ENCODE measurements at regions not wholly inside any gene's neighbourhood (a gene's known extent, or its start where the extent isn't known, plus 50 kb on each side); places are given as distances from the start of the nearest gene placed in this dataset.

DNA sequence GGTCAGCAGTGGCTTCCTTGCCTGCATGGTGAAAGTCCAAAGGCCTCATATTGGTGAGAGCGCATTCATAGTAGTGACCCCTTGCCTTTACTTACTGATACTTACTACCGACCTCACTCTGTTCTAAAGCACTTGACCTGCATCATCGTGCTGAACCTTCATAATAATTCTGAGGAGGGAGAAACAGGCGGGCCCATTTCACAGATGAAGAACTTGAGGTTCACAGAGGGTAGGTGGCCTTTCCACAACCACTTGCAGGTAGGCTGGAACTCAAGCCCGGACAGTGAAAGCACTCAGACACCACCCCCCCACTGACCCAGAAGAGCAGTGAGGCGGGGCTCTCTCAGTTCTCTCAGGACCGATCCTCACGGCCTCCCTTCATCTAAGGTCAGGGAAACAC, 149.4 kb upstream of the CHST15 start:
- Histone ChIP-seq H3K27me3 (ENCODE audit: control insufficient read depth, insufficient read depth, low read length) (no peaks in the 10 kb centered on the region), H3K4ac (ENCODE audit: low read depth, low read length) (no peak overlapping the region), H3K18ac (ENCODE audit: low read depth, low read length) (no peak overlapping the region), H2AK9ac (replicated peaks; ENCODE audit: low read depth, low read length, poor library complexity) (no peak overlapping the region), H3K9me1 (ENCODE audit: insufficient read depth, low read length) (no peaks in the 10 kb centered on the region), H3K79me1 (ENCODE audit: low read depth in 1 of 2, low read length in 2 of 2) (no peaks in the 10 kb centered on the region), H3K4me3 (ENCODE audit: insufficient read depth, low read depth, low read length) (no peak overlapping the region), H3K4me1 (ENCODE audit: control insufficient read depth, insufficient read depth, low read length) (no peaks in the 10 kb centered on the region), H3K23ac (ENCODE audit: low read depth, low read length) (no peak overlapping the region), H4K8ac (ENCODE audit: low read depth in 2 of 2, low read length in 2 of 2) (no peak overlapping the region), H2BK20ac (ENCODE audit: low read depth, low read length) (no peak overlapping the region), H4K5ac (ENCODE audit: low read depth, low read length) (no peak overlapping the region), H3K9ac (ENCODE audit: low read depth, low read length) (no peak overlapping the region), H2AFZ (replicated peaks; ENCODE audit: low read length, poor library complexity) (no peak overlapping the region), H4K20me1 (ENCODE audit: insufficient read depth, low read length) (no peaks in the 10 kb centered on the region), H3K4me2 (ENCODE audit: low read depth, low read length) (no peak overlapping the region), H2BK15ac (ENCODE audit: low read depth, low read length) (no peak overlapping the region), H3K56ac (ENCODE audit: extremely low read depth, insufficient read depth, low read length) (no peak overlapping the region), H3K36me3 (ENCODE audit: control insufficient read depth, insufficient read depth, low read length) (no peaks in the 10 kb centered on the region), H3K14ac (replicated peaks; ENCODE audit: low read depth, low read length) (no peak overlapping the region), H2BK120ac (ENCODE audit: low read depth, low read length) (no peak overlapping the region), H3K27ac (ENCODE audit: insufficient read depth, low read length) (no peak overlapping the region), H2AK5ac (ENCODE audit: low read depth, low read length) (no peak overlapping the region), H3K9me3 (ENCODE audit: control insufficient read depth, insufficient read depth, low read length) (peaks cover 31% of the 10 kb centered on the region; the same call in 1 of the 2 replicates), H4K91ac (ENCODE audit: insufficient read depth, low read depth, low read length) (no peak overlapping the region), H2BK5ac (ENCODE audit: low read depth, low read length, poor library complexity, severe bottlenecking) (no peak overlapping the region)
- dilution Hi-C loops (cut with HindIII; ENCODE audit: low sequenced_read_pairs, unreplicated experiment) (no loop called here), intact Hi-C loops (cut with micrococcal nuclease) (no loop called here), in situ Hi-C loops (cut with MboI; ENCODE audit: low sequenced_read_pairs) (no loop called here)
- no peak for DNase-seq
- no peak for TF ChIP-seq MXI1 (IDR thresholded peaks at IDR 0.05; ENCODE audit: borderline replicate concordance, low read depth, low read length)
- BruUV-seq (replicated peaks), result no TSS peak
- ATAC-seq (ENCODE audit: low read depth), result no peak
- no CpG with 5 or more reads among the region's 8 CpGs for WGBS, 2 experiments (ENCODE audit: extremely low coverage in 2 of 2, insufficient read length in 1 of 2)
- ChIA-PET POLR2A (ENCODE audit: unreplicated experiment) (no interaction called here), CTCF (no interaction called here)
